NCI-H510A treated with DMSO at 0.1 percent for 48 hours (cell line): ENCODE measurements at regions not wholly inside any gene's neighbourhood (a gene's known extent, or its start where the extent isn't known, plus 50 kb on each side); places are given as distances from the start of the nearest gene placed in this dataset.

ENCODE experiments used
- DNase-seq: peaks from one replicate; lab custom pipeline; 2025; lab: John Stamatoyannopoulos, UW

DNA sequence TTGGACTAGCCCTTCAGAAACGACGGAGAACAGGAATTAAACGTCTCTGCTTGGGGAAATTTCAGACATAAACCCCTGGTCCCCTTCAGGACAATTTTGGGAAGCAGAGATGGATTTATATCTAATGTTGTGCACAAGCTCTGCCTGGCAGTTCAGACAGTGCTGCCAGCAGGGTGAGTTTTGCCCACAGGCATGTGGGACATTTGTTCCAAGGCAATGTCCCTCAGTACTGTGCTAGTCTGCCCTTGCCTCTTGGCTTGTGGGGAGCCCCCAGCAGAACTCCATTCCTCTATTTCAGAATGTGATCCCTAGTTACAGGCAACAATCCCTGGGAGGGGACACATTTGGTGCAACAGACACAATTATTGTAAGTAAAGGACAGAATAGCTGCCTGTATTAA, 76.5 kb upstream of the GPR12 start:
- no peak for DNase-seq

DNA sequence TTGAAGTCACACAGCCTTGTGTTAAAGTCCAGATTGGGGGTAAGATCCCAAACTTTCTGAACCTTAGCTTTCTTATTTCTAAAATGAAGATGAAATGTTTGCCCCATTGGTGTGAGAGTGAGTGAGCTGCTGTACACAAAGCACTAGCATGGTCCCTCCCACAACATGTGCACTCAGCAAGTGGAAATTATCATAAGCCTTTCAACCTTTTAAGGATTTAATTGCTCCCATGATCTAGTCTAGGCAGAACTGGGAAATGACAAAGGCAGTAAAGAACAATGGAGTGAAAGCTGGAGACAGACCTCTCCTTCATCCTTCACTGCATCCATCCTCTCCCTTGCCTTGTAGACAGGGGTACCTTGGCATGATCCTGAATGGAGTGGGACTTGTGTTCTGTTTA, 76.0 kb upstream of the GPR12 start:
- no peak for DNase-seq

DNA sequence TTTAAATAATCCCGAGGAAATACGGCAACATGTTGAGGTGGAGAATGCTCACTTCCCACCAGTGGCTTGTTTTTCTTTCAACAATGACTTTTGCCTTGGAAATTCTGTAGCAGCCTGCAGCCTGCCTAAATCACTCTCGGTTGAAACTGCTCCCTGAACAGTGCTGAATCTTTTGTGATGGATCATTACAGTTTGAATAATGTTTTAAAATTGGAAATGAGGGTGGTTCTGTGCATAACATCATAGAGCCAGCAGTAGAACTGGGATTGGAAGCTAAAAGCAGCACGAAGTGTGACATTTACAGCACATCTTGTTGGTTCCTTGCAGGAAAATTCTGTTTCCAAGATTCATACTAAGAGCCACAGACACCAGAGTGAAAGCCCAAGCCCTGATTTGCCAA, 74.1 kb upstream of the GPR12 start:
- DNase-seq: no peak

DNA sequence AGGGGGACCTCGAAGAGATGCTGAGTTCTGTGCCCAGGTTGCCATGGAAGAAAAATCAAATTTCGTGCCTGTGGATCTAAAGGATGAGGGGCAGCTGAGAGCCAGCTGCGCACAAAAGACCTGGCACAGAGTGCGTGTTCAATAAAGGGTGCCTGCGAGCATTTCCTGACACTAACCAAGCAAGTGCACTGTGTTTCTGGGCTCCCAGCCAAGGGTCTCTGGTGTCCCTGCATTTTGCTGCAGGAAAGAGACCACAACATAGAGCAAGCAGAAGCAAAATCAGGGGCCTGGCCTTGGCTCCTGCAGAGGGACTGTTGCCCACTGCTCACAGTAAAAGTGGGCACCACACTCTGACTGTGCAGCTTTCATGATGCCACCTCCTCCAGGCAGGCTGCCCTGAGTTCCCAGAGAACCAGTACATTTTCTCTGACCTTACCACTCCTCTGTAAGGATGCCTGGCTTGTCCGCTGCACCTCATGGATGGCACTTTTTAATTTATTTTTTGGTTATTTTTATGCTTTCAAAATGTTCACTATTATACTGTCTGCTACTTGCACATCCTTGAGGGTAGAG, 70.8 kb upstream of the GPR12 start:
- no peak for DNase-seq

DNA sequence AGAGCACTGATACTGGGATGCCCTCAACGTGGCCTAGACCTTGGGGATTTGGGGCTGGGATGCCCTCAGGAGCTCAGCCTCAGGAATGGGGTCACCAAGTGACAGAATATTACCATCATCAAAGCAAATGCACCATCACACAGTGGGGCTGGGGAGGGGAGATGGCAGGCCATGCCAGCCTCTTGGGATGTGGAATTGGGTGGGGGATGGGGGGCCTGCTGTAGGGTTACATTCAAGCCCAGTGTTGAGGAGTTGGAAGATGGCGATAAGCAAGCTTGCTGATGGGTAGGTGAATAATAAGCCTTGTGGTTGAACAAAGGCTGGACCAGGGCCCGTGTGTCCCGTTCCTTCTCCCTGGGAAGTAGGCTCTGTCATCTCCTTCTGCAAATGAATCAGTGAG, 69.1 kb upstream of the GPR12 start:
- DNase-seq: no peak

DNA sequence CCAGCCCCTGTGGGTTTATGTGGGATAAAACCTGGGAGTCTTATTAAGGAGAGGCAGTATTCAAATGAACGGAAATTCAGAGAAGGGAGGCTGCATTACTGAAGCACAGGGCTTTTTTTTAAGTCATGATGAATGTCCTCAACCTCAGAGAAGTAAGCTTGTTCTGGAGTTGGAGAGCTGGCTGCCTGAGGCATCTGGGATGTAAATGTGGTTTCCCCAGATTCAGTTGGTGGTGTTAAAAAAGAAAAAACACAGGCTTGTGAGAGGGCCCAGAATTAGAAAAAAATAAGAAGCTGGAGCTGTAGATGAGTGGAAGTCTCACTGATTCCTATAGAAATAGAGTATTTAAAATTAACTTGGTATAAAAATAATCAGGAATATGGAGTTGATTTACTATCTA, 64.0 kb upstream of the GPR12 start:
- no peak for DNase-seq

DNA sequence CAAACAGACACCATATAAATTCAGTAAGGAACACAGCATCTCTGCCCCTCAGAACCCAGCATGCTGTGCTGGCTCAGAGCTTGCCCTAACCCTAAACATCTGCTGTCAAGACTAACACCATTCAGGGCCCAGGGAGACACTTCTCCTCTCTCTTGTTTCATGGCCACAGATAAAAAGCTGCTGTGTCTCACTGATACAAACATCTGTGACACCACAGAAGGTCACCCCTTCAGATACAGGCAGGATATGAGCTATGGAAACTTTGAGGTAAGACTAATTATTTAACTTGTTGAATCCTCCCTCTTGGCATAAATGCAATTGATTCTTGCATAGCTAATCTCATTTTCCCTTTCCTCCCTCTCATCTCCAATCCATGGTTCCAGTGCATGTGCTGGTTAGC, 61.6 kb upstream of the GPR12 start:
- no peak for DNase-seq

DNA sequence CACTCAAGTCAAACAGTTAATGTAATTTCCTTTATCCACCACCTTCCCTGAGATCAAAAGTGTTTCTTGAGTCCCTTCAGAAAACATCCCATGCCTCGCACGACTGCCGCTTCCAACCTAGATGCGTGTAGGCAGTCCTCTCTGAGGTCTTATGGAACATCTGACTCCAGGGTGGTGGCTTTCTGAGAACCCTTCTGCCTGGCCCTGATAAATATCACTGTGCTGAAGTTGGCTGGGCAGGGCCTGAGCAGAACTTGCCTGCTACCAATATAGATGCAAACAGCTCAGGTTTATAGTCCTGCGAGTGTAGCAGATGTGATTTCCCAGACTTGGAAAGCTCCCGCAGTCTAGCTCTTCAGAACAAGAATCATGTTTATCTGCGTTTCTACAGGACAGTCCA, 61.1 kb upstream of the GPR12 start:
- no peak for DNase-seq

DNA sequence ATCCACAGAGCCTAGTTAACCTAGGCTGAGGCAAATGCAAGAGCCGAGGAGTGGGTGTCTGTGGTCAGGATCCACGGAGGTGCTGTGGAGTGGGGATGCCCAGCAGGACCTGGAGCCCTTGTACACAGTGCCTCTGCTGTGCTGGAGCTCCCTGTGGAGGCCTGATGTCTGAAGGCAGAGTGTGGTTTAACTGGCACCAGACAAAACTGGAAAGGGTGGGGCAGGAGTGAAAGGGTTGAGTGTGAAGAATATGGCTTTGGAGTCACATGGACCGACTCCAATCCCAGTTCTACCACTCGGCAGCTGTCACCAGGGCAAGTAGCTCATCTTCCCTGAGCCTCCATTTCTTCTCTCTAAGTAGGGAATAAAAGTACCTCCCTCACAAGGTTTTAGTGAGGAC, 60.3 kb upstream of the GPR12 start:
- DNase-seq: no peak

DNA sequence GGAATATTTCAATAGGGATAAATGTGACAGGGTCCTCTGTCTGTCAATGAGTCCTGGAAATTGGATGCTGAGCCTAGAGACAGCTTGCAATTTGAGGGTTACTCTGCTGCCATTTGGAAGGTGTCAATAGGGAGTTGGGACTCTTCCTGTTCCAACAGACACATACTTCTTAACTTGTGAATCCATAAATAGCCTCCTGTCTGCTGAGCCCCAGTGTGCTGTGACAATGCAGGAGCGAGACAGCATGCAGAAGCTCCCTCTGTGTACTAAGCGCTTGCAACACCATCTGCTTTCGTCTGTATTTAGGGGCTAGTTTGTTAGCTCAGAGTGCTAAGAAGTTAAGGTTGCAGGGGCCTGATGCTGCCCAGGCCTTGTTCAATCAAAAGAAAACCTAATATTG, 58.5 kb upstream of the GPR12 start:
- no peak for DNase-seq

DNA sequence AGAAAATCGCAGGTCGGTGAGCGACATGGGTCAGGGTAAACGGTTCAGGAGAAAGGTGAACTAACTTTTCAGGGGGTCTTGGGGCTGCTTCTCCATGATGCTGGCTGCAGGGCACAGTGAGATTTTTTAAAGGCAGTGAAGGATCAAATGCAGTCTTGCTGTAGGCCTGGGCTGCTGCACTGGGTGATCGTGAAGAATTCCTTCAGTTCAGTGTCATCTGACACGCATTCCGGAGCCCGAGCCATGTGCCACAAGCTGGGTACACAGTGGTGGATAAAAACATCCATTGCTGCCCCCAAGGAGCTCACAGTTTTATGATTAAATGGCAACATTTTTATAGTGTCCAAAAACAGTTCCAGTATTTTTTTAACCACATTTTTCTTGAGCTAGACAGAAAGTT, 56.3 kb upstream of the GPR12 start:
- no peak for DNase-seq

DNA sequence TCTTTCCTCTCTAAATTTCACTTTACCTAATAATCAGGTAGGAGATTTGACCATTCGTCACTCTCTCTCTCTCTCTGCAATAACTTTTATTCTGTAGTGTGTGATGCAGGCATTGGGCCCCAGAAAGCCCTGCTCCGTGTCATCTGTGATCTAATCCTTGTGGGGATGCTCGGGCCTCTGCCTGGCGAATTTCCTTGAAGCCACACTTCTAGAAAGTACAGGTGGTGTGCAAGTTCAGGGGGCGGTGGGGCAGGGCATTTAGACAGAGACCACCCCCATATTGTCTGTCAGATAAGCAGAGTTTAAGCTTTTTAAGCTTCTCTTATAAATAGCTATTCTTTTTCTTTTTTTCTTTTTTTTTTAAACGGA, 53.4 kb upstream of the GPR12 start:
- no peak for DNase-seq

DNA sequence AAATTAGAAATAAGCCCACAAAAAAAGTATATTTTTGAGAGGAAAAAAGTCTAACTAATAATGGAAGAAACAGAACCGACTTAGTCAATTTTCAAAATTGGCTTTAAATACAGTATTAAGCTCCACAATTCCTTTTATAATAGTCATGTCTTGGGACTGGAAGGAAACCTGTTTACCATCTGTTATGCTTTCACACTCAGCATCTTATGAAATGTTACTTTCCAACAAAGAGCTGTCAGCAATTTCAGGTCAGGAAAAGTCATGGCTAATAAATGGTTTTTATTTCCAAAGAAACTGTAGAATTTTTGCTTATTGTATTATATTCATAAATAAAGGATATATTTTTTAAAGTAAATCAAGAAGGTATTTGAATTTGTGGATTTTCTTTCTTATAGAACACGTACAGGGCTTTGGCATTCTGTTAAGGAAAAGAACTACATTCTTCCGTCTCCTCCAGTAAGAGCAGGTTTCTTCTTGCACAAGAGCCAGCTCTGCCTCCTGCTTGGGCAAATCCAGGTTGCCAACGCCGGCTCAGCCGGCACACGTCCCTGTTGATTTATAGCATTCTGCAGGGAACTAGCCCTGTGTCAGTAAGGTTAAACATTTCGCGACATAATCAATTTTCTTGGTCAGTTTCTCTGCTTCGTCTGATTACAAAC, 52.9 kb upstream of the GPR12 start:
- DNase-seq: no peak

DNA sequence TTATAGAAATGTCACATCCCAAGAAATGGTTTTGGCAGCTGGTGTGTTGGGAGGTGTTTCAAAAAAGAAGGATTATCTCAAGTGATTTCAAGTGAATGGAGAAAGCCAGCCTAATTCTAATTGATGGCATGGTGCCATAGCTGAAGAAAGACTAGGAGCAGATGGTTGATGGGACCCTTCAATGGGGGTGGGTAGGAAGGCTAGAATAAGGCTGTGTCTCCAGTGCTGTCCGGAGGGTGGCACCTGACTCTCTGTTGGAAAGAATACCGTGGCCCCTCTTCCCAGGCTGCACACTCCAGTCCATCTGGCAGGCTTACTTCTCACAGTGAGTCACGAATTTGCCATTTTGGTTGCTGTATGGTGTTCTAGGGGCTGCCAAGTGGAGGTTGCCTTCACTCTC, 51.0 kb upstream of the GPR12 start:
- no peak for DNase-seq
